ENCODE measurements at regions not wholly inside any gene's neighbourhood (a gene's known extent, or its start where the extent isn't known, plus 50 kb on each side); places are given as distances from the start of the nearest gene placed in this dataset.

DNA sequence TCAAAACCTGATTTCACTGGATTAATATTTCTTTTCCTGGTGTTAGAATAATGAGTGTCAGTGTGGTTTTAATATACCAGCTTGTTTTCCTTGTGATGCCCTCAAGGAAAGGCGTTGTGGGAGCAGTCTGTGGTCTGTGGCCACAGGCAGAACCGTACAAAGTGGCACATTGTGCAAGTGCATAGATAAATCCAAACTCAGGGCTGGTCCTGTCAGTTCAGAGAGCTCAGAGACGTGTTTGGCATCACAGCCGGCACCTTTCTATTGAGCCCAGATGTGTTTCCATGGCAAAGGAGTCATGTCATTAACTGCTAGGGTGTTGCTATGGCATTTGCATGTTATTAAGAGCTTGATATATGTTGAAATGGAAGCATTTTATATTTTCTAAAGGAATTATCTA, 289.9 kb upstream of the RASGRP1 start:
- Histone ChIP-seq H3K27ac (ENCODE audit: low read depth, low read length, poor library complexity, severe bottlenecking) (no peak overlapping the region), H3K4me2 (ENCODE audit: low read length) (no peak overlapping the region), H4K20me1 (ENCODE audit: insufficient read depth, low read length) (no peaks in the 10 kb centered on the region), H3K9ac (ENCODE audit: low read length) (no peak overlapping the region), H3K4me3 (ENCODE audit: low read depth, low read length, poor library complexity, severe bottlenecking) (no peak overlapping the region), H3K9me3 (ENCODE audit: low read length) (no peaks in the 10 kb centered on the region), H3K79me2 (ENCODE audit: insufficient read depth, low read length) (no peaks in the 10 kb centered on the region), H3K4me1 (ENCODE audit: insufficient read depth, low read length, severe bottlenecking) (no peaks in the 10 kb centered on the region), H3F3A (ENCODE audit: insufficient read depth, low read length) (no peaks in the 10 kb centered on the region), H3K27me3 (ENCODE audit: insufficient read depth, low read length) (no peaks in the 10 kb centered on the region; the same call in 1 of the 2 replicates), H2AFZ (ENCODE audit: low read length) (no peak overlapping the region), H3K9me2 (ENCODE audit: low read depth, low read length) (no peaks in the 10 kb centered on the region), H3K36me3 (ENCODE audit: insufficient read depth, low read length) (no peaks in the 10 kb centered on the region)
- no peak for TF ChIP-seq EZH2 (IDR thresholded peaks at IDR 0.05; ENCODE audit: borderline replicate concordance, low read length)
- TF ChIP-seq, protein P1, sequence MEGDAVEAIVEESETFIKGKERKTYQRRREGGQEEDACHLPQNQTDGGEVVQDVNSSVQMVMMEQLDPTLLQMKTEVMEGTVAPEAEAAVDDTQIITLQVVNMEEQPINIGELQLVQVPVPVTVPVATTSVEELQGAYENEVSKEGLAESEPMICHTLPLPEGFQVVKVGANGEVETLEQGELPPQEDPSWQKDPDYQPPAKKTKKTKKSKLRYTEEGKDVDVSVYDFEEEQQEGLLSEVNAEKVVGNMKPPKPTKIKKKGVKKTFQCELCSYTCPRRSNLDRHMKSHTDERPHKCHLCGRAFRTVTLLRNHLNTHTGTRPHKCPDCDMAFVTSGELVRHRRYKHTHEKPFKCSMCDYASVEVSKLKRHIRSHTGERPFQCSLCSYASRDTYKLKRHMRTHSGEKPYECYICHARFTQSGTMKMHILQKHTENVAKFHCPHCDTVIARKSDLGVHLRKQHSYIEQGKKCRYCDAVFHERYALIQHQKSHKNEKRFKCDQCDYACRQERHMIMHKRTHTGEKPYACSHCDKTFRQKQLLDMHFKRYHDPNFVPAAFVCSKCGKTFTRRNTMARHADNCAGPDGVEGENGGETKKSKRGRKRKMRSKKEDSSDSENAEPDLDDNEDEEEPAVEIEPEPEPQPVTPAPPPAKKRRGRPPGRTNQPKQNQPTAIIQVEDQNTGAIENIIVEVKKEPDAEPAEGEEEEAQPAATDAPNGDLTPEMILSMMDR (IDR thresholded peaks at IDR 0.05; ENCODE audit: low read length), result no peak

DNA sequence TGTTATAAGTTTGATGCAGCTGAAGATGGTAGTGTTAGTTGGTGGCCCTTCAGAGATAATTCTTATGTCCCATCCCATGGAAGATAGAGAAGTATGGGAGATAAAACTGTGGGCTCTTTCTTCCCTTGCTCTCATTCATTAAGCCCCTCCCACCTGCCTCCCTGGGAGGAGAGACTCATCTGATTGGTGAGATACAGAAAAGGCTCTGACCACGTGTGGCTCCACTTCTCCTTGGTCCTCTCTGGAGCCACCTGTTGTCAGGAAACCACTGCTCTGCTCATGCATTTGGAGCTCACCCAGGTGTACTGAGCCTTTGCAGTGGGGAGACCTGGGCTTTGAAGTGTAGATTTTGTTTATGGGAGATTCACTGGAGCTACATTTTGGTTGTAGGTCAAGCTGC, 293.2 kb upstream of the RASGRP1 start:
- Histone ChIP-seq H3K4me2 (ENCODE audit: low read length) (no peak overlapping the region), H3K9me3 (ENCODE audit: low read length) (no peaks in the 10 kb centered on the region), H3K9ac (ENCODE audit: low read length) (no peak overlapping the region), H3K79me2 (ENCODE audit: insufficient read depth, low read length) (no peaks in the 10 kb centered on the region), H3K27ac (ENCODE audit: low read depth, low read length, poor library complexity, severe bottlenecking) (no peak overlapping the region), H3K4me1 (ENCODE audit: insufficient read depth, low read length, severe bottlenecking) (no peaks in the 10 kb centered on the region), H4K20me1 (ENCODE audit: insufficient read depth, low read length) (no peaks in the 10 kb centered on the region), H3F3A (ENCODE audit: insufficient read depth, low read length) (no peaks in the 10 kb centered on the region), H3K27me3 (ENCODE audit: insufficient read depth, low read length) (no peaks in the 10 kb centered on the region; the same call in 1 of the 2 replicates), H3K4me3 (ENCODE audit: low read depth, low read length, poor library complexity, severe bottlenecking) (no peak overlapping the region), H2AFZ (ENCODE audit: low read length) (no peak overlapping the region), H3K9me2 (ENCODE audit: low read depth, low read length) (no peaks in the 10 kb centered on the region), H3K36me3 (ENCODE audit: insufficient read depth, low read length) (no peaks in the 10 kb centered on the region)
- TF ChIP-seq, protein P1 (IDR thresholded peaks at IDR 0.05; ENCODE audit: low read length), result no peak
- no peak for TF ChIP-seq EZH2 (IDR thresholded peaks at IDR 0.05; ENCODE audit: borderline replicate concordance, low read length)

DNA sequence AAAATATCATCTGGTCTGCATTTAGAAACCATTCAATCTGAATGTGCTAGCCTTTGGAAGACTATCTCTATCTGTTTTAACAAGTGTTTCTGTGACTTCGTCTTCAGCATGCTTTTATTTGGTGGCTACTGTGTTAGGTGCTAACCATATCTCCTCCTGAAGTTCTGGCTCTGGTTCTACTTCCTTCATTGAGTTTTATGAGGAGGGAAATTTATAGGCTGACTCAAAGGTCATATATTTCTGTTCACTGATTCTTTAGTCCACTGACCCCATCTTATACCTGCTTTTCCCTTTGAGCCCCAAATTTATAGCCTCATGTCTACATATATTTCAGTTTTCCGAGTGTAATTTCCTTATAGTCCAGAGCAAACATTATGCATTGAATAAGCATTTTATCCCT, 295.0 kb upstream of the RASGRP1 start:
- H3K4me2 ChIP-seq (ENCODE audit: low read length), result no peak overlapping the region
- H3K4me1 ChIP-seq (ENCODE audit: insufficient read depth, low read length, severe bottlenecking), result no peaks in the 10 kb centered on the region
- no peaks in the 10 kb centered on the region; the same call in 1 of the 2 replicates for H3K27me3 ChIP-seq (ENCODE audit: insufficient read depth, low read length)
- H2AFZ ChIP-seq (ENCODE audit: low read length), result no peak overlapping the region
- H3K9ac ChIP-seq (ENCODE audit: low read length), result no peak overlapping the region
- H4K20me1 ChIP-seq (ENCODE audit: insufficient read depth, low read length), result no peaks in the 10 kb centered on the region
- H3K4me3 ChIP-seq (ENCODE audit: low read depth, low read length, poor library complexity, severe bottlenecking), result no peak overlapping the region
- H3F3A ChIP-seq (ENCODE audit: insufficient read depth, low read length), result no peaks in the 10 kb centered on the region
- H3K9me3 ChIP-seq (ENCODE audit: low read length), result no peaks in the 10 kb centered on the region
- no peaks in the 10 kb centered on the region for H3K79me2 ChIP-seq (ENCODE audit: insufficient read depth, low read length)
- H3K36me3 ChIP-seq (ENCODE audit: insufficient read depth, low read length), result no peaks in the 10 kb centered on the region
- TF ChIP-seq, protein P1 (IDR thresholded peaks at IDR 0.05; ENCODE audit: low read length), result no peak
- no peak for TF ChIP-seq EZH2 (IDR thresholded peaks at IDR 0.05; ENCODE audit: borderline replicate concordance, low read length)
- H3K9me2 ChIP-seq (ENCODE audit: low read depth, low read length), result no peaks in the 10 kb centered on the region
- H3K27ac ChIP-seq (ENCODE audit: low read depth, low read length, poor library complexity, severe bottlenecking), result no peak overlapping the region
